ENCODE measurements at regions not wholly inside any gene's neighbourhood (a gene's known extent, or its start where the extent isn't known, plus 50 kb on each side); places are given as distances from the start of the nearest gene placed in this dataset.
A peak's percentile ranks its signal among the peaks of the same experiment; 100 is the strongest.

DNA sequence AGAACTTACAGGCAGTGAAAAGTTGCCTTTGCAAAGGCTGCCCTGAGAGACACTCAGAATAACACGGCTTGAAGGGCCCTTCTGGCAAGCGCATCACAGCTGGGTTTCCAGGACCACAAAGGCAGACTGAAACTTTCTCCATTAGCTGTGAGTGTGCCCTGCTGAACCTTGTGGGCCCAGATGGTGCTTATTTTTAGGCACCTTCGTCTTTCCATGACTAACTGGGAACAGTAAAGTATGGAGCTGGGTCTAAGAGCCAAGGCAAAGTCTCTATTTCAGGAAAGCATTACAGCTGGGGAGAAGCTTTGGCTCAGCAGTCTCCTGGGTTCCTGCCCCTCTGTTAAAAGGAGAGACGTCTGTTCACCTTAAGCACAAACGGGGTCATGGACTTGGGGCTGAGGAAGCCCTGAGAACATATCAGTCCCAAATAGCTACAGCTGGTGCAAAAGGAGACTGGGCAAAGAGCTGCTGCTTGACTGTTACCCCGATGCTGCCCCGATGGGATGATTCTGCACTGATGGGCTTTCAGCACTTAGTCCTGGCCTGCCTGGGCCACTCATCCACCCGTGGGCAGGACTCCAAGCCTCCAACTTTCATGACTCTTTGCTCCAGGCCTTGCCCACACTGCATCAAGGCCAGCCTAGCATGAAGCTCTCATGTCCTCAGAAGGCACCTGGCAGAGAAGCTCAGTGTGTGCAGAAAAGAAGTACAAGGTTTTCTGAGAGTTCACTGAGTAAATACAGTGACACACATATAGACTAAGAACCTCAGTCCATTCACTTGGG, 248.3 kb downstream of the PHLDA1 start:
- Histone ChIP-seq H3K36me3 (ENCODE audit: control insufficient read depth, insufficient read depth, low read length) (no peaks in the 10 kb centered on the region), H3K4me1 (ENCODE audit: control insufficient read depth, extremely low read depth, insufficient read depth, low read length) (peaks cover 20% of the 10 kb centered on the region), H2AFZ (ENCODE audit: low read length) (no peak overlapping the region), H3K4me2 (ENCODE audit: extremely low read depth, insufficient read depth, low read length) (no peak overlapping the region), H3K27me3 (ENCODE audit: control insufficient read depth, insufficient read depth, low read length) (no peaks in the 10 kb centered on the region), H3K27ac (ENCODE audit: insufficient read depth, low read length) (no peak overlapping the region), H3K9ac (ENCODE audit: insufficient read depth, low read length) (no peak overlapping the region), H3K79me2 (ENCODE audit: control insufficient read depth, insufficient read depth, low read length) (no peaks in the 10 kb centered on the region), H3K4me3 (replicated peaks in 1 of 4; ENCODE audit: control extremely low read depth in 1 of 4, insufficient read depth in 1 of 4, low read depth in 3 of 4, low read length in 4 of 4) (no peak overlapping the region), H3K9me3 (ENCODE audit: control insufficient read depth, insufficient read depth, low read depth, low read length) (no peaks in the 10 kb centered on the region), H4K20me1 (ENCODE audit: control insufficient read depth, extremely low read depth, insufficient read depth, low read length) (no peaks in the 10 kb centered on the region)
- DNase-seq (ENCODE audit: low read depth in 2 of 2): peak; percentile 41 to 53
- no peak for TF ChIP-seq EZH2 (IDR thresholded peaks at IDR 0.05; ENCODE audit: low read length, missing control alignments)
- TF ChIP-seq, protein P1, sequence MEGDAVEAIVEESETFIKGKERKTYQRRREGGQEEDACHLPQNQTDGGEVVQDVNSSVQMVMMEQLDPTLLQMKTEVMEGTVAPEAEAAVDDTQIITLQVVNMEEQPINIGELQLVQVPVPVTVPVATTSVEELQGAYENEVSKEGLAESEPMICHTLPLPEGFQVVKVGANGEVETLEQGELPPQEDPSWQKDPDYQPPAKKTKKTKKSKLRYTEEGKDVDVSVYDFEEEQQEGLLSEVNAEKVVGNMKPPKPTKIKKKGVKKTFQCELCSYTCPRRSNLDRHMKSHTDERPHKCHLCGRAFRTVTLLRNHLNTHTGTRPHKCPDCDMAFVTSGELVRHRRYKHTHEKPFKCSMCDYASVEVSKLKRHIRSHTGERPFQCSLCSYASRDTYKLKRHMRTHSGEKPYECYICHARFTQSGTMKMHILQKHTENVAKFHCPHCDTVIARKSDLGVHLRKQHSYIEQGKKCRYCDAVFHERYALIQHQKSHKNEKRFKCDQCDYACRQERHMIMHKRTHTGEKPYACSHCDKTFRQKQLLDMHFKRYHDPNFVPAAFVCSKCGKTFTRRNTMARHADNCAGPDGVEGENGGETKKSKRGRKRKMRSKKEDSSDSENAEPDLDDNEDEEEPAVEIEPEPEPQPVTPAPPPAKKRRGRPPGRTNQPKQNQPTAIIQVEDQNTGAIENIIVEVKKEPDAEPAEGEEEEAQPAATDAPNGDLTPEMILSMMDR (conservative IDR thresholded peaks at IDR 0.05 in 1 of 2, IDR thresholded peaks at IDR 0.05 in 1 of 2; ENCODE audit: low read depth in 1 of 2, low read length in 2 of 2): no peak

DNA sequence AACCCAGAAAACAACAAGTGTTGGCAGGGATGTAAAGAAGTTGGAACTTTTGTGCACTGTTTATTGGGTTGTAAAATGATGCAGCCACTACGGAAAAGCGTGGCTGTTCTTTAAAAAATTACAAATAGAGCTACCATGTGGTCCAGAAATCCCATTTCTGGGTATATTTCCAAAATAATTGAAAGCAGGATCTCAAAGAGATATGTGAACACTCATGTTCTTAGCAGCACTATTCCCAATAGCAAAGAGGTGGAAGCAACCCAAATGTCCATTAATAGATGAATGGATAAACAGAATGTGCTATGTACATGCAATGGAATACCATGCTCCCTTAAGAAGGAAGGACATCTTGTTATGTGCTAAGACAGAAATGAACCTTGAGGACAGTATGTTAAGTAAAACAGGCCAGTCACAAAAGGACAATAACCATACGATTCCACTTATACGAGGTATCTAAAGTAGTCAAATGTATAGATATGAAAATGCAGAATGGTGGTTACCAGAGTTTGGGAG, 249.5 kb downstream of the PHLDA1 start:
- H3K4me2 ChIP-seq (ENCODE audit: extremely low read depth, insufficient read depth, low read length): no peak overlapping the region
- H3K79me2 ChIP-seq (ENCODE audit: control insufficient read depth, insufficient read depth, low read length): no peaks in the 10 kb centered on the region
- no peaks in the 10 kb centered on the region for H4K20me1 ChIP-seq (ENCODE audit: control insufficient read depth, extremely low read depth, insufficient read depth, low read length)
- peak overlapping the region; percentile 13 for H3K27ac ChIP-seq (ENCODE audit: insufficient read depth, low read length)
- H3K4me1 ChIP-seq (ENCODE audit: control insufficient read depth, extremely low read depth, insufficient read depth, low read length): peaks cover 20% of the 10 kb centered on the region
- DNase-seq (ENCODE audit: low read depth in 2 of 2): no peak
- H3K9me3 ChIP-seq (ENCODE audit: control insufficient read depth, insufficient read depth, low read depth, low read length): no peaks in the 10 kb centered on the region
- no peak overlapping the region for H2AFZ ChIP-seq (ENCODE audit: low read length)
- TF ChIP-seq EZH2 (IDR thresholded peaks at IDR 0.05; ENCODE audit: low read length, missing control alignments): no peak
- TF ChIP-seq, protein P1 (conservative IDR thresholded peaks at IDR 0.05 in 1 of 2, IDR thresholded peaks at IDR 0.05 in 1 of 2; ENCODE audit: low read depth in 1 of 2, low read length in 2 of 2): no peak
- H3K9ac ChIP-seq (ENCODE audit: insufficient read depth, low read length): no peak overlapping the region
- no peaks in the 10 kb centered on the region for H3K36me3 ChIP-seq (ENCODE audit: control insufficient read depth, insufficient read depth, low read length)
- no peaks in the 10 kb centered on the region for H3K27me3 ChIP-seq (ENCODE audit: control insufficient read depth, insufficient read depth, low read length)
- H3K4me3 ChIP-seq (replicated peaks in 1 of 4; ENCODE audit: control extremely low read depth in 1 of 4, insufficient read depth in 1 of 4, low read depth in 3 of 4, low read length in 4 of 4): no peak overlapping the region

- no peaks in the 10 kb centered on the region for H3K36me3 ChIP-seq (ENCODE audit: control insufficient read depth, insufficient read depth, low read length)
- H3K27me3 ChIP-seq (ENCODE audit: control insufficient read depth, insufficient read depth, low read length): no peaks in the 10 kb centered on the region
- peak overlapping the region; percentile 23 for H3K4me2 ChIP-seq (ENCODE audit: extremely low read depth, insufficient read depth, low read length)
- TF ChIP-seq, protein P1 (conservative IDR thresholded peaks at IDR 0.05 in 1 of 2, IDR thresholded peaks at IDR 0.05 in 1 of 2; ENCODE audit: low read depth in 1 of 2, low read length in 2 of 2): no peak
- TF ChIP-seq EZH2 (IDR thresholded peaks at IDR 0.05; ENCODE audit: low read length, missing control alignments): no peak
- H3K9me3 ChIP-seq (ENCODE audit: control insufficient read depth, insufficient read depth, low read depth, low read length): no peaks in the 10 kb centered on the region
- H4K20me1 ChIP-seq (ENCODE audit: control insufficient read depth, extremely low read depth, insufficient read depth, low read length): no peaks in the 10 kb centered on the region
- DNase-seq (ENCODE audit: low read depth in 2 of 2): peak; percentile 57 to 79
- no peak overlapping the region for H3K4me3 ChIP-seq (replicated peaks in 1 of 4; ENCODE audit: control extremely low read depth in 1 of 4, insufficient read depth in 1 of 4, low read depth in 3 of 4, low read length in 4 of 4)
- H3K27ac ChIP-seq (ENCODE audit: insufficient read depth, low read length): peak overlapping the region; percentile 41
- H2AFZ ChIP-seq (ENCODE audit: low read length): no peak overlapping the region
- H3K79me2 ChIP-seq (ENCODE audit: control insufficient read depth, insufficient read depth, low read length): no peaks in the 10 kb centered on the region
- H3K9ac ChIP-seq (ENCODE audit: insufficient read depth, low read length): no peak overlapping the region
- H3K4me1 ChIP-seq (ENCODE audit: control insufficient read depth, extremely low read depth, insufficient read depth, low read length): peaks cover 20% of the 10 kb centered on the region
Measured at GRCh38 chr12:75781532-75782046, 250.0 kb downstream of the PHLDA1 start.
